ENCODE measurements at regions not wholly inside any gene's neighbourhood (a gene's known extent, or its start where the extent isn't known, plus 50 kb on each side); places are given as distances from the start of the nearest gene placed in this dataset.

- no peak for DNase-seq
- Histone ChIP-seq H3K4me1 (ENCODE audit: insufficient read depth) (no peaks in the 10 kb centered on the region), H3K36me3 (no peaks in the 10 kb centered on the region), H3K27ac (no peak overlapping the region), H3K27me3 (no peaks in the 10 kb centered on the region), H3K4me3 (no peak overlapping the region), H3K9me3 (no peaks in the 10 kb centered on the region)
- TF ChIP-seq POLR2A (IDR thresholded peaks at IDR 0.05) = no peak
- no peak for TF ChIP-seq CTCF (IDR thresholded peaks at IDR 0.05)
- no peak for TF ChIP-seq EP300 (IDR thresholded peaks at IDR 0.05)
- intact Hi-C loops (cut with DNase I) = no loop called here
These were observed 1932.2 kb upstream of the CELF4 start for GRCh38 chr18:39497821-39498220.

- Histone ChIP-seq H3K9me3 (no peaks in the 10 kb centered on the region), H3K36me3 (no peaks in the 10 kb centered on the region), H3K27ac (no peak overlapping the region), H3K27me3 (no peaks in the 10 kb centered on the region), H3K4me1 (ENCODE audit: insufficient read depth) (no peaks in the 10 kb centered on the region), H3K4me3 (no peak overlapping the region)
- 65 to 84% (median 70%) methylated on average over 4 of the region's 4 CpGs for WGBS, 3 donors
- intact Hi-C loops (cut with DNase I) = no loop called here
- TF ChIP-seq EP300 (IDR thresholded peaks at IDR 0.05) = no peak
- TF ChIP-seq POLR2A (IDR thresholded peaks at IDR 0.05) = no peak
- TF ChIP-seq CTCF (IDR thresholded peaks at IDR 0.05) = no peak
- DNase-seq = no peak
These were observed 1931.4 kb upstream of the CELF4 start for GRCh38 chr18:39496986-39497385.

- no peaks in the 10 kb centered on the region for H3K9me3 ChIP-seq
- no peak overlapping the region for H3K4me3 ChIP-seq
- no peak for TF ChIP-seq POLR2A (IDR thresholded peaks at IDR 0.05)
- no peak for TF ChIP-seq EP300 (IDR thresholded peaks at IDR 0.05)
- no peak for TF ChIP-seq CTCF (IDR thresholded peaks at IDR 0.05)
- 89 to 92% (median 90%) methylated on average over 3 of the region's 3 CpGs for WGBS, 3 donors
- no peaks in the 10 kb centered on the region for H3K27me3 ChIP-seq
- H3K36me3 ChIP-seq = no peaks in the 10 kb centered on the region
- DNase-seq = no peak
- H3K27ac ChIP-seq = no peak overlapping the region
- no peaks in the 10 kb centered on the region for H3K4me1 ChIP-seq (ENCODE audit: insufficient read depth)
- intact Hi-C loops (cut with DNase I) = no loop called here
These were observed 1928.8 kb upstream of the CELF4 start for GRCh38 chr18:39494211-39494896.

GRCh38 chr18:39491408-39491807, 1925.8 kb upstream of the CELF4 start:
- H3K4me3 ChIP-seq = no peak overlapping the region
- 49 to 57% (median 53%) methylated on average over 2 of the region's 2 CpGs for WGBS, 3 donors

More at GRCh38 chr18:39491408-39491807, 1925.8 kb upstream of the CELF4 start:
- H3K36me3 ChIP-seq = no peaks in the 10 kb centered on the region
- no peaks in the 10 kb centered on the region for H3K27me3 ChIP-seq
- no peak overlapping the region for H3K27ac ChIP-seq
- no peaks in the 10 kb centered on the region for H3K4me1 ChIP-seq (ENCODE audit: insufficient read depth)
- H3K9me3 ChIP-seq = no peaks in the 10 kb centered on the region
- intact Hi-C loops (cut with DNase I) = no loop called here
- TF ChIP-seq POLR2A (IDR thresholded peaks at IDR 0.05) (no peak), CTCF (IDR thresholded peaks at IDR 0.05) (no peak), EP300 (IDR thresholded peaks at IDR 0.05) (no peak)
- DNase-seq = no peak

All from ovary (tissue), 7 donors.